GM10248 (cell line): ENCODE measurements at regions not wholly inside any gene's neighbourhood (a gene's known extent, or its start where the extent isn't known, plus 50 kb on each side); places are given as distances from the start of the nearest gene placed in this dataset.

Experiments used
- CTCF ChIA-PET: fragments of 300-600 bp; sonication (Branson Sonifier 250); formaldehyde crosslinking; extraction: SDS; loops from one replicate; lab custom pipeline; 2021; ENCODE audit warnings: antibody characterized with exemption; lab: Yijun Ruan, JAX
- POLR2A ChIA-PET: fragments of 350-650 bp; sonication (Branson Sonifier 250); formaldehyde crosslinking; extraction: SDS; loops from one replicate; lab custom pipeline; 2020; ENCODE audit warnings: antibody characterized with exemption; lab: Yijun Ruan, JAX
- DNase-seq: peaks from one replicate; pipeline ENCODE4 v3.0.0; 2012; ENCODE audit errors: extremely low spot score
- CTCF ChIP-seq: IDR thresholded peaks from 2 replicates; pipeline ENCODE4 v1.5.1; 2012; ENCODE audit warnings: mild to moderate bottlenecking, low read depth; ENCODE audit errors: extremely low read depth, missing control alignments, control extremely low read depth

DNA sequence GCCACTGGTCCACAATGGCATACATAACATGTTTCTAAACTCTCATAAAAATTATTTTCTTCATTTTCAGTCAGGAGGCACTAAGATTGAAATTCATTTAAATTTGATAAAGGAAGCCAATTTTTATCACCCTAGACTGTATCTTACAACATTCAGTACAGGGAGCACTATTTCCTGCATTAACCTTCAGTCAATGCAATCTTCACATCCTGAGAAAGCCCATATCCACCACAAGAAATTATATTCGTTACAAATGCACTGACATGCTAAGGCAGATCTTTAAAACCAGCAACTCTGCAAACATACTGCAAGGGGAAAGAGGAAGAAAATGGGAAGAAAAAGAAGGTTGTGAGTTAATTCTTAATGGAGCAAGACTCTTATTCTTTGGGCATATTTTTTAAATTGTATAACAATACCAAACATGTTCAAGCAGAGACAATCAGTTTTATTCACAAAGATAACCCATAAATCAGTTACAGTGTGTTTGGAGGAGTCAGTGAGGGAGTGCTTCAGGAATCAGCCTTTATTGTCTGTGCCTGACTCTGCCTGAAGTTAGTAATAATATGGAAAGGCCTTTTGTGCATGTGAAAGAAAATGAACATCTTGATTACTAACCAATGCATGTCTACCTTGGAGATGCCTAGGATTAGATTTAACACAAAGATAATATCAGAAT lies 370.1 kb downstream of the FBXO15 start:
- CTCF ChIA-PET: interaction anchor here (1.2 kb wide), 1 partner anchor 22 kb away, joined by 3 read pairs; no protein-coding TSS in a partner anchor
- POLR2A ChIA-PET: no interaction called here
- no peak for DNase-seq
- no peak for TF ChIP-seq CTCF

- DNase-seq: no peak
- ChIA-PET CTCF (no interaction called here), POLR2A (no interaction called here)
These were observed 372.7 kb downstream of the FBXO15 start for GRCh38 chr18:73774811-73775509.

GRCh38 chr18:73768043-73768442 lies 379.6 kb downstream of the FBXO15 start:
- TF ChIP-seq CTCF: no peak
- DNase-seq: no peak
- POLR2A ChIA-PET: no interaction called here
- CTCF ChIA-PET: no interaction called here

More at GRCh38 chr18:73774811-73775509, 372.7 kb downstream of the FBXO15 start:
- no peak for TF ChIP-seq CTCF

DNA sequence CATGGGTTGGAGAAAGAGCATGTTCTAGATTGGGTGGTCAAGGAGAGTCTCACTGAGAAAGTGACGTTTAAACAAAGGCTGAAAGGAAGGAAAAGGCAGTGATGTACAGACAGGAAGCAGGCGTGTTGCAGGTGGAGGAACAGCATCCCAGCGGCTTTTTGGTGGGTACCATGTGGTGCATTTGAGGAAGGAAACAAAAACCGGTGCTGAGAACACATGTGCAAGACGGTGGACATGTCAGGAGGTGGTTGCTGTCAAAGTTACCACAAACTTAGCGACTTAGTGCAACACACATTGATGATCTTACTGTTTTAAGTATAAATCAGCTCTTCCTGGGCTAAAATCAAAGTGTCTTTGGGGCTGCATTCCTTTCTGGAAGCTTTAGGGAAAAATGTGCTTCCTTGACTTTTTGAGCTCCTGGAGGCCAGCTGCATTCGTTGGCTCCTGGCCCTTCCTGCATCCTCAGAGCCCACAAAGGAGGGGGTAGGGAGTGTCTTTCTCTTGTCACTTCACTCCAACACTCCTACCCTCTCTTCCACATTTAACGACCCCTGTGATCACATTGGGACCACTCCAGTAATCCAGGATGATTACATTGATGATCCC lies 380.6 kb downstream of the FBXO15 start:
- no peak for DNase-seq
- ChIA-PET CTCF (interaction anchor here (1.0 kb wide), 1 partner anchor 36 kb away, joined by 3 read pairs; no protein-coding TSS in a partner anchor), POLR2A (no interaction called here)
- TF ChIP-seq CTCF: no peak

DNA sequence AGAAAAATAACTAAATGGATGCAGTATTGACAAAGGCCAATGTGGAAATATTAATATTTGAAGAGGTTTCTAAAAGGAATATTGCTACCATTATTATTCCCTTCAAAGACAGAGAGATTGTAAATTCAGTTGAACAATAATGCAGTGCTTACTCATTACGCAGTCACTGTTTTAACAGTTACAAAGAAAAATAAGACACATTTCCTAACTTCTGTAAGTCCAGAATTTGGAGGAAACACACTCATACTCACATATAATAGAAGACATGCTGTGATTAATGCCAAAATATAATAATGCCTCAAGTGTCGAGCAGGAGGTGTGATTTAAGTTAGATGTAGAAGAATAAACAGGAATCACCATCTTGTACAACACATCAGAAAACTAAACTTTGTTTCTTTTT lies 389.2 kb downstream of the FBXO15 start:
- TF ChIP-seq CTCF: no peak
- DNase-seq: no peak
- POLR2A ChIA-PET: no interaction called here
- CTCF ChIA-PET: interaction anchor here (1.5 kb wide), 1 partner anchor 88 kb away, joined by 3 read pairs; no protein-coding TSS in a partner anchor

- DNase-seq: no peak
- ChIA-PET POLR2A (no interaction called here), CTCF (no interaction called here)
- TF ChIP-seq CTCF: no peak
These were observed 391.2 kb downstream of the FBXO15 start for GRCh38 chr18:73756256-73757091.
